GM12865 (cell line): ENCODE measurements at regions not wholly inside any gene's neighbourhood (a gene's known extent, or its start where the extent isn't known, plus 50 kb on each side); places are given as distances from the start of the nearest gene placed in this dataset.

Experiments
- DNase-seq: peaks from one replicate; pipeline ENCODE4 v3.0.0; 2010; ENCODE audit warnings: low read depth
- H3K4me3 ChIP-seq: 2 replicates; pipeline ENCODE4 v1.5.1; 2011; ENCODE audit warnings: mild to moderate bottlenecking, low read depth, low read length, control low read depth
- CTCF ChIP-seq: IDR thresholded peaks from 2 replicates; pipeline ENCODE4 v1.5.1; 2011; ENCODE audit warnings: low read length, control low read depth, low read depth, inconsistent platforms; ENCODE audit not compliant: insufficient read depth; ENCODE audit errors: missing control alignments

- H3K4me3 ChIP-seq, result no peak overlapping the region
- TF ChIP-seq CTCF, result no peak
- DNase-seq, result no peak
Measured at GRCh38 chr20:4483961-4484360, 202.3 kb upstream of the PRNP start.

- no peak for TF ChIP-seq CTCF
- DNase-seq, result no peak
- no peak overlapping the region for H3K4me3 ChIP-seq
Measured at GRCh38 chr20:4483486-4483885, 202.8 kb upstream of the PRNP start.

- no peak overlapping the region for H3K4me3 ChIP-seq
- no peak for TF ChIP-seq CTCF
- no peak for DNase-seq
Measured at GRCh38 chr20:4480104-4480503, 206.2 kb upstream of the PRNP start.

DNA sequence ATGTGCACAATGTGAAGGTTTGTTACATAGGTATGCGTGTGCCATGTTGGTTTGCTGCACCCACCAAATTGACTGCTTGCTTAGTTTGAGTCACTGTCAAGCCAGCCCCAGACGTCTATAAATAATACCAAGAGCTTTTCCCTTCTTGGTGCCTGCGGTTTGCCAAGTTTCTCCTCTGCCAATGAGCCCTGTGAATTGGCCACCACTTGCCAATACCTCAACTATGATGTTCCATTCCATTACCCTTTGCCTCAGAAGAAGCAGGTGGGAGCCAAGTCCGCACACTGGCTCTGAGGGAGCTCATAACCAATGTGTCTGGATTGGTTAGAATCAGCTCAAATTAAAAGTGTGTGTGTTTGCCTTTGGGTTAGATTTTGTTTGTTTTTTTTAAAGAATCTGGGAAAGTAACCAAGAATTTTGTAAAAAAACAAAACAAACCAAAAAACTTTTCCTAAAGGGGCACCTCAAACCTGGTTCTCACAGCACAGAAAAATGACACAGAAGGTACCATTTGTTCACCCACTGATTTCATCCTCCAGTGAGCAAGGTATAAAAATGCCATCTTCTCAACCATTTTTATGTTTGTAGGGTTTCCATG is 209.3 kb upstream of the PRNP start:
- no peak for DNase-seq
- no peak for TF ChIP-seq CTCF
- no peak overlapping the region for H3K4me3 ChIP-seq

DNA sequence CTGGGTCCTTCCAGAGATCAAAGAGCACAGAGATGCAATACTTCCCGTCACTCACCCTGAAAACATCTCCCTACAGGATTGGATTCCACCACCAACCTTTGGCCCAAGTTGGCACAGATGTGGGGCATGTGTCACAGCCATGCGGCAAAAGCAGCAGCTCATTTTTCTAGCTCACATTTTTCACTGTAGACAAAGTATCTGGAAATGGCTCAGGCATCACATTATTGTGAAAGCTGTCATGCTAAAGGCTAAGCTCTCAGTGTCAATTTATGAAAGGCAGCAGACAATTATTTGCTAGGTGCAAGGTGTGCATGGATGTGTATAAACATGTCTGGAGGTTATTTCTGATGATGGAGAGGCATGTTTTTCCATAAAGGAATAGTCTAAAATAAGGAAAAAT is 213.3 kb upstream of the PRNP start:
- DNase-seq, result no peak
- TF ChIP-seq CTCF, result no peak
- no peak overlapping the region for H3K4me3 ChIP-seq

DNA sequence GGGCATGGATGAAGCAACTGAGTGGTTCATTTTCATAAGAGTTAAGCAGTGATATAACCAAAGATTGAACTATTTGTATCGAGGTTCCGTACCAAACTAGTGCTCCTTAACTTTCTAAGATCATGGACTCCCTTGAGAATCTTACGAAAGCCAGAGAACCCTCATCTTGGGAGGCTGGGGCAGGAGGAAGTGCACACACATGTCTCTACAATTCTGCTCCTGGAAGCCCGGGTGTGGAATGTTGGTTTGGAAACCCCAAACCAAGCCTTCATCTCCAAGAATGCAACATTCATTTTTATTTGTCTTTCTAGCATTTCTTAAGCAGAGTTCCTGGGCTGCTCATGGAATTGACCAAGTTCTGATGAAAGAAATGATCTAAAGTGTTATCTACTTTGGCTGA is 215.0 kb upstream of the PRNP start:
- no peak for DNase-seq
- no peak for TF ChIP-seq CTCF
- no peak overlapping the region for H3K4me3 ChIP-seq

DNA sequence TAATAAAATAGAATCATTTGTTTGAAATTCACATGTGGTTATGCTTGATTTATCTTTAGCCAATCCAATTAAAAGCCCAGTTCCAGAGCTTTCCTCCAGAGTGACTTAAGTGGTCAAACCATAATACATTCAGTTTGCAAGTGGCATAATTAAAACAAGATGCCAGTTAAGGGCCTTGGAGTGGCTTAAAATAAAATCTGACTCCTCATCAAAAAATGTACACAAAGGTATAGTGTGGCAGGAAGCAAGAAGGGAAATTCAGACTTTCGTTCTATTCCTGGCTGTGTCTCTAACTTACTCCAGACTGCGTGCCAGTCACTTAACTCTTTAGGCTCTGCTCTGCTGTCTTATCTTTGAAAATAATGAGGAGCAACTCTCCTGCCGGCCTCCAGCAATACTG is 215.9 kb upstream of the PRNP start:
- TF ChIP-seq CTCF, result no peak
- H3K4me3 ChIP-seq, result no peak overlapping the region
- no peak for DNase-seq
